ENCODE measurements at regions not wholly inside any gene's neighbourhood (a gene's known extent, or its start where the extent isn't known, plus 50 kb on each side); places are given as distances from the start of the nearest gene placed in this dataset.

DNA sequence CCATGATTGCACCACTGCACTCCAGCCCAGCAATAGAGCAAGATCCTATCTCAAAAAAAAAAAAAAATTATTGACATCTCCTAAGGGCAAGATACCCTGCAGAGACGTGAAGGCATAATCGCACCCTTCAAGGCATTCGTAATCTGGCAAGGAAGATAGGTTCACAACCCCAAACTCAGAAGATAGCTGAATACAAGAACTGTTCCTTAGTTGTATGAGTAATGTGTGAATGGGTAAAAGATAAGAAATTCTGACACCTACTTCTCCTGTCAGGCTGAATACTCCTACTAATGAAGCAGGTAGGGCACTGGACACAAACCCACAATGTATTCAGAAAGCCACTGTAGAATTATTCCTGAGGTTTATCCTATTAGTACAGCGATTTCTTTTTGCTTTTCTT lies 882.4 kb upstream of the AUTS2 start (continued):
- TF ChIP-seq, protein P1, sequence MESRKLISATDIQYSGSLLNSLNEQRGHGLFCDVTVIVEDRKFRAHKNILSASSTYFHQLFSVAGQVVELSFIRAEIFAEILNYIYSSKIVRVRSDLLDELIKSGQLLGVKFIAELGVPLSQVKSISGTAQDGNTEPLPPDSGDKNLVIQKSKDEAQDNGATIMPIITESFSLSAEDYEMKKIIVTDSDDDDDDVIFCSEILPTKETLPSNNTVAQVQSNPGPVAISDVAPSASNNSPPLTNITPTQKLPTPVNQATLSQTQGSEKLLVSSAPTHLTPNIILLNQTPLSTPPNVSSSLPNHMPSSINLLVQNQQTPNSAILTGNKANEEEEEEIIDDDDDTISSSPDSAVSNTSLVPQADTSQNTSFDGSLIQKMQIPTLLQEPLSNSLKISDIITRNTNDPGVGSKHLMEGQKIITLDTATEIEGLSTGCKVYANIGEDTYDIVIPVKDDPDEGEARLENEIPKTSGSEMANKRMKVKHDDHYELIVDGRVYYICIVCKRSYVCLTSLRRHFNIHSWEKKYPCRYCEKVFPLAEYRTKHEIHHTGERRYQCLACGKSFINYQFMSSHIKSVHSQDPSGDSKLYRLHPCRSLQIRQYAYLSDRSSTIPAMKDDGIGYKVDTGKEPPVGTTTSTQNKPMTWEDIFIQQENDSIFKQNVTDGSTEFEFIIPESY (IDR thresholded peaks at IDR 0.05): no peak
- TF ChIP-seq SP1 (IDR thresholded peaks at IDR 0.05) (no peak), TAF1 (conservative IDR thresholded peaks at IDR 0.05) (no peak), EGR1 (IDR thresholded peaks at IDR 0.05; ENCODE audit: low read depth in 2 of 2) (no peak), FOXA1 (IDR thresholded peaks at IDR 0.05) (no peak), JUND (IDR thresholded peaks at IDR 0.05) (no peak)
- TF ChIP-seq, protein P2, sequence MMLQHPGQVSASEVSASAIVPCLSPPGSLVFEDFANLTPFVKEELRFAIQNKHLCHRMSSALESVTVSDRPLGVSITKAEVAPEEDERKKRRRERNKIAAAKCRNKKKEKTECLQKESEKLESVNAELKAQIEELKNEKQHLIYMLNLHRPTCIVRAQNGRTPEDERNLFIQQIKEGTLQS (IDR thresholded peaks at IDR 0.05): no peak

DNA sequence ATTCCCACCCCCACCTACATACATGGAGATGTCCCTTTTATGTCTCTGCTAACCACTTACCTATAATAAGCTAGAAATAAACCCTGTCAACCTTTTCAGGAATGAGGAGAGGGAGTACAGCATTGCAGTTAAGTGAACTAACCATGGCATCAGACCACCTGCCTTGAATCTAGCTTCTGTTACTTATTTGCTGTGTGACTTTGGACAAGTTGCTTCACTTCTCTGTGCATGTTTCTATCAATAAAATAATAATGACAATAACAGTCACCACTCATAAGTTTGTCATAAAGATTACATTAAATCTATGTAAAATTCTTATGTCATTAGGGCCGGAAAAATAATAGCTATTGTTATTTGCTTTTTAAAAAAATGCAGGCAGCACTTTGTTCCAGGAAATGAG lies 881.1 kb upstream of the AUTS2 start:
- peaks cover 0 to 4% (median 0%) of the 10 kb centered on the region in 4 donors for H3K27me3 ChIP-seq (ENCODE audit: control insufficient read depth in 4 of 4, insufficient read depth in 4 of 4, low read length in 3 of 4)
- no peaks in the 10 kb centered on the region for H3K4me1 ChIP-seq (ENCODE audit: control insufficient read depth in 4 of 4, insufficient read depth in 4 of 4, low read length in 3 of 4)
- H3K9ac ChIP-seq (ENCODE audit: low read depth in 1 of 2, low read length in 2 of 2): no peak overlapping the region
- TF ChIP-seq GABPA (IDR thresholded peaks at IDR 0.05 in 1 of 2, conservative IDR thresholded peaks at IDR 0.05 in 1 of 2): no peak
- TF ChIP-seq RAD21 (IDR thresholded peaks at IDR 0.05): no peak
- TF ChIP-seq TAF1 (conservative IDR thresholded peaks at IDR 0.05): no peak
- TF ChIP-seq FOXA1 (IDR thresholded peaks at IDR 0.05): no peak
- no peak for TF ChIP-seq HNF4A (conservative IDR thresholded peaks at IDR 0.05)
- TF ChIP-seq, protein P3, sequence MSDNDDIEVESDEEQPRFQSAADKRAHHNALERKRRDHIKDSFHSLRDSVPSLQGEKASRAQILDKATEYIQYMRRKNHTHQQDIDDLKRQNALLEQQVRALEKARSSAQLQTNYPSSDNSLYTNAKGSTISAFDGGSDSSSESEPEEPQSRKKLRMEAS (IDR thresholded peaks at IDR 0.05): no peak
- TF ChIP-seq, protein P4, sequence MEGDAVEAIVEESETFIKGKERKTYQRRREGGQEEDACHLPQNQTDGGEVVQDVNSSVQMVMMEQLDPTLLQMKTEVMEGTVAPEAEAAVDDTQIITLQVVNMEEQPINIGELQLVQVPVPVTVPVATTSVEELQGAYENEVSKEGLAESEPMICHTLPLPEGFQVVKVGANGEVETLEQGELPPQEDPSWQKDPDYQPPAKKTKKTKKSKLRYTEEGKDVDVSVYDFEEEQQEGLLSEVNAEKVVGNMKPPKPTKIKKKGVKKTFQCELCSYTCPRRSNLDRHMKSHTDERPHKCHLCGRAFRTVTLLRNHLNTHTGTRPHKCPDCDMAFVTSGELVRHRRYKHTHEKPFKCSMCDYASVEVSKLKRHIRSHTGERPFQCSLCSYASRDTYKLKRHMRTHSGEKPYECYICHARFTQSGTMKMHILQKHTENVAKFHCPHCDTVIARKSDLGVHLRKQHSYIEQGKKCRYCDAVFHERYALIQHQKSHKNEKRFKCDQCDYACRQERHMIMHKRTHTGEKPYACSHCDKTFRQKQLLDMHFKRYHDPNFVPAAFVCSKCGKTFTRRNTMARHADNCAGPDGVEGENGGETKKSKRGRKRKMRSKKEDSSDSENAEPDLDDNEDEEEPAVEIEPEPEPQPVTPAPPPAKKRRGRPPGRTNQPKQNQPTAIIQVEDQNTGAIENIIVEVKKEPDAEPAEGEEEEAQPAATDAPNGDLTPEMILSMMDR (IDR thresholded peaks at IDR 0.05; ENCODE audit: low read depth, low read length, missing input control): no peak
- TF ChIP-seq YY1 (IDR thresholded peaks at IDR 0.05): no peak
- no peak for TF ChIP-seq SP1 (IDR thresholded peaks at IDR 0.05)
- TF ChIP-seq, protein P1 (IDR thresholded peaks at IDR 0.05): no peak
- no peak for TF ChIP-seq EGR1 (IDR thresholded peaks at IDR 0.05; ENCODE audit: low read depth in 2 of 2)
- TF ChIP-seq JUND (IDR thresholded peaks at IDR 0.05): no peak
- TF ChIP-seq FOXA2 (IDR thresholded peaks at IDR 0.05): no peak
- TF ChIP-seq, protein P5, sequence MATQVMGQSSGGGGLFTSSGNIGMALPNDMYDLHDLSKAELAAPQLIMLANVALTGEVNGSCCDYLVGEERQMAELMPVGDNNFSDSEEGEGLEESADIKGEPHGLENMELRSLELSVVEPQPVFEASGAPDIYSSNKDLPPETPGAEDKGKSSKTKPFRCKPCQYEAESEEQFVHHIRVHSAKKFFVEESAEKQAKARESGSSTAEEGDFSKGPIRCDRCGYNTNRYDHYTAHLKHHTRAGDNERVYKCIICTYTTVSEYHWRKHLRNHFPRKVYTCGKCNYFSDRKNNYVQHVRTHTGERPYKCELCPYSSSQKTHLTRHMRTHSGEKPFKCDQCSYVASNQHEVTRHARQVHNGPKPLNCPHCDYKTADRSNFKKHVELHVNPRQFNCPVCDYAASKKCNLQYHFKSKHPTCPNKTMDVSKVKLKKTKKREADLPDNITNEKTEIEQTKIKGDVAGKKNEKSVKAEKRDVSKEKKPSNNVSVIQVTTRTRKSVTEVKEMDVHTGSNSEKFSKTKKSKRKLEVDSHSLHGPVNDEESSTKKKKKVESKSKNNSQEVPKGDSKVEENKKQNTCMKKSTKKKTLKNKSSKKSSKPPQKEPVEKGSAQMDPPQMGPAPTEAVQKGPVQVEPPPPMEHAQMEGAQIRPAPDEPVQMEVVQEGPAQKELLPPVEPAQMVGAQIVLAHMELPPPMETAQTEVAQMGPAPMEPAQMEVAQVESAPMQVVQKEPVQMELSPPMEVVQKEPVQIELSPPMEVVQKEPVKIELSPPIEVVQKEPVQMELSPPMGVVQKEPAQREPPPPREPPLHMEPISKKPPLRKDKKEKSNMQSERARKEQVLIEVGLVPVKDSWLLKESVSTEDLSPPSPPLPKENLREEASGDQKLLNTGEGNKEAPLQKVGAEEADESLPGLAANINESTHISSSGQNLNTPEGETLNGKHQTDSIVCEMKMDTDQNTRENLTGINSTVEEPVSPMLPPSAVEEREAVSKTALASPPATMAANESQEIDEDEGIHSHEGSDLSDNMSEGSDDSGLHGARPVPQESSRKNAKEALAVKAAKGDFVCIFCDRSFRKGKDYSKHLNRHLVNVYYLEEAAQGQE (IDR thresholded peaks at IDR 0.05): no peak
- no peak for TF ChIP-seq HNF4G (IDR thresholded peaks at IDR 0.05)
- no peak for TF ChIP-seq NR2F2 (IDR thresholded peaks at IDR 0.05)
- TF ChIP-seq, protein P2 (IDR thresholded peaks at IDR 0.05): no peak
- H3K4me3 ChIP-seq (ENCODE audit: low read depth in 1 of 3, low read length in 3 of 3): no peak overlapping the region
- H3K36me3 ChIP-seq (ENCODE audit: control insufficient read depth in 4 of 4, insufficient read depth in 3 of 4, low read depth in 1 of 4, low read length in 3 of 4): no peaks in the 10 kb centered on the region
- DNase-seq (ENCODE audit: low spot score): no peak
- H3K9me3 ChIP-seq (ENCODE audit: control insufficient read depth in 4 of 4, low read length in 3 of 4): no peaks in the 10 kb centered on the region
- no peak overlapping the region for H3K27ac ChIP-seq (ENCODE audit: low read depth in 1 of 2, low read length in 2 of 2)
- WGBS: 86% methylated on average over 1 of the region's 1 CpG
